H9 (cell line): ENCODE measurements at regions not wholly inside any gene's neighbourhood (a gene's known extent, or its start where the extent isn't known, plus 50 kb on each side); places are given as distances from the start of the nearest gene placed in this dataset.

ENCODE experiments used
- DNase-seq: peaks from one replicate; pipeline ENCODE4 v3.0.0-alpha.2; 2017
- H2AFZ ChIP-seq: one replicate; pipeline ENCODE4 v1.6.1; 2013; ENCODE audit warnings: mild to moderate bottlenecking, low read length, control low read depth, moderate library complexity
- H2AK5ac ChIP-seq: 2 replicates; pipeline ENCODE4 v1.6.1; 2013; ENCODE audit warnings: low read length, control low read depth, mixed read lengths; ENCODE audit not compliant: insufficient read length
- H2BK120ac ChIP-seq: one replicate; pipeline ENCODE4 v1.6.1; 2013; ENCODE audit warnings: low read depth, mild to moderate bottlenecking, low read length, control low read depth, inconsistent platforms; ENCODE audit not compliant: poor library complexity, severe bottlenecking
- H2BK12ac ChIP-seq: 2 replicates; pipeline ENCODE4 v1.6.1; 2013; ENCODE audit warnings: low read length, control low read depth, mixed read lengths, low read depth; ENCODE audit not compliant: insufficient read length
- H2BK15ac ChIP-seq: 2 replicates; pipeline ENCODE4 v1.6.1; 2013; ENCODE audit warnings: low read depth, low read length, control low read depth
- H2BK20ac ChIP-seq: one replicate; pipeline ENCODE4 v1.6.1; 2013; ENCODE audit warnings: low read depth, mild to moderate bottlenecking, low read length, control low read depth, inconsistent platforms; ENCODE audit not compliant: poor library complexity, severe bottlenecking
- H2BK5ac ChIP-seq: 2 replicates; pipeline ENCODE4 v1.6.1; 2013; ENCODE audit warnings: low read length, control low read depth, mixed read lengths; ENCODE audit not compliant: insufficient read length
- H3K14ac ChIP-seq: 2 replicates; pipeline ENCODE4 v1.6.1; 2013; ENCODE audit warnings: low read length, control low read depth; ENCODE audit not compliant: insufficient read depth
- H3K18ac ChIP-seq: 2 replicates; pipeline ENCODE4 v1.6.1; 2013; ENCODE audit warnings: low read depth, mild to moderate bottlenecking, mixed read lengths, low read length, control low read depth; ENCODE audit not compliant: insufficient read length
- H3K23ac ChIP-seq: 2 replicates; pipeline ENCODE4 v1.6.1; 2013; ENCODE audit warnings: low read length, control low read depth, mixed read lengths, low read depth; ENCODE audit not compliant: insufficient read length
- H3K23me2 ChIP-seq: 2 replicates; pipeline ENCODE4 v1.6.1; 2013; ENCODE audit warnings: low read depth, mild to moderate bottlenecking, mixed read lengths, low read length, control low read depth; ENCODE audit not compliant: insufficient read length, poor library complexity, severe bottlenecking
- H3K27ac ChIP-seq: 2 replicates; pipeline ENCODE4 v1.5.1; 2013; ENCODE audit warnings: low read length, control low read depth, mixed read lengths, low read depth; ENCODE audit not compliant: insufficient read length
- H3K27me3 ChIP-seq: 2 replicates; pipeline ENCODE4 v1.6.1; 2013; ENCODE audit warnings: low read length, control low read depth, inconsistent platforms; ENCODE audit not compliant: insufficient read depth
- H3K4ac ChIP-seq: 2 replicates; pipeline ENCODE4 v1.6.1; 2013; ENCODE audit warnings: low read depth, mild to moderate bottlenecking, control low read depth, inconsistent platforms, low read length, moderate library complexity
- H3K4me1 ChIP-seq: 2 replicates; pipeline ENCODE4 v1.6.1; 2013; ENCODE audit warnings: low read length, control low read depth, inconsistent platforms; ENCODE audit not compliant: insufficient read depth
- H3K4me2 ChIP-seq: 2 replicates; pipeline ENCODE4 v1.6.1; 2013; ENCODE audit warnings: low read length, control low read depth, mixed read lengths; ENCODE audit not compliant: insufficient read length, insufficient read depth
- H3K56ac ChIP-seq: 2 replicates; pipeline ENCODE4 v1.6.1; 2013; ENCODE audit warnings: low read depth, mild to moderate bottlenecking, mixed read lengths, low read length, control low read depth; ENCODE audit not compliant: insufficient read length
- H3K79me1 ChIP-seq: 2 replicates; pipeline ENCODE4 v1.6.1; 2013; ENCODE audit warnings: low read depth, mild to moderate bottlenecking, moderate library complexity, low read length, control low read depth, inconsistent platforms; ENCODE audit not compliant: insufficient read depth, poor library complexity, severe bottlenecking
- H3K79me2 ChIP-seq: 2 replicates; pipeline ENCODE4 v1.6.1; 2013; ENCODE audit warnings: low read length, control low read depth, inconsistent platforms; ENCODE audit not compliant: insufficient read depth
- H3K9ac ChIP-seq: 2 replicates; pipeline ENCODE4 v1.6.1; 2013; ENCODE audit warnings: low read length, control low read depth, mixed read lengths; ENCODE audit not compliant: insufficient read length; ENCODE audit errors: extremely low read depth
- H3K9me3 ChIP-seq: one replicate; pipeline ENCODE4 v1.6.1; 2013; ENCODE audit warnings: low read depth, low read length, inconsistent platforms; ENCODE audit not compliant: control insufficient read depth
- H3T11ph ChIP-seq: one replicate; pipeline ENCODE4 v1.6.1; 2013; ENCODE audit warnings: mild to moderate bottlenecking, low read length, control low read depth, inconsistent platforms
- H4K20me1 ChIP-seq: one replicate; pipeline ENCODE4 v1.6.1; 2013; ENCODE audit not compliant: control insufficient read depth, insufficient read length, insufficient read depth
- H4K5ac ChIP-seq: 2 replicates; pipeline ENCODE4 v1.6.1; 2013; ENCODE audit warnings: low read depth, mild to moderate bottlenecking, mixed read lengths, low read length, control low read depth; ENCODE audit not compliant: insufficient read length
- H4K8ac ChIP-seq: replicated peaks from 2 replicates; pipeline ENCODE4 v1.6.1; 2013; ENCODE audit warnings: low read length, control low read depth, mixed read lengths, low read depth; ENCODE audit not compliant: insufficient read length
- H4K91ac ChIP-seq: 2 replicates; pipeline ENCODE4 v1.6.1; 2013; ENCODE audit warnings: low read depth, mild to moderate bottlenecking, moderate library complexity, mixed read lengths, low read length, control low read depth; ENCODE audit not compliant: insufficient read length
- H3K27ac Mint-ChIP-seq, 3 experiments: 2 replicates in 2 of 3; 3 replicates in 1 of 3; pipeline ENCODE4 v1.8.0; 2020 to 2021; ENCODE audit warnings: mixed read lengths in 3 of 3, mild to moderate bottlenecking in 1 of 3, moderate library complexity in 1 of 3
- H3K27me3 Mint-ChIP-seq: 2 replicates; pipeline ENCODE4 v1.8.0; 2021; ENCODE audit warnings: low read depth, mild to moderate bottlenecking, moderate library complexity, mixed read lengths
- H3K36me3 Mint-ChIP-seq, 3 experiments: 2 replicates in 2 of 3; 3 replicates in 1 of 3; pipeline ENCODE4 v1.8.0; 2020 to 2021; ENCODE audit warnings: low read depth in 3 of 3, mixed read lengths in 3 of 3; ENCODE audit not compliant: insufficient read depth in 1 of 3
- H3K4me1 Mint-ChIP-seq, 2 experiments: 2 replicates each; pipeline ENCODE4 v1.8.0; 2020; ENCODE audit warnings: mixed read lengths in 2 of 2
- H3K4me3 Mint-ChIP-seq, 2 experiments: 2 replicates in 1 of 2; 3 replicates in 1 of 2; pipeline ENCODE4 v1.8.0; 2020 to 2021; ENCODE audit warnings: mild to moderate bottlenecking in 2 of 2, mixed read lengths in 2 of 2, moderate library complexity in 1 of 2
- H3K9me3 Mint-ChIP-seq, 2 experiments: 2 replicates in 1 of 2; 3 replicates in 1 of 2; pipeline ENCODE4 v1.8.0; 2020; ENCODE audit warnings: mild to moderate bottlenecking in 2 of 2, mixed read lengths in 2 of 2, moderate library complexity in 1 of 2
- CTCF ChIP-seq: fragments of 200-600 bp; sonication (generic); conservative IDR thresholded peaks from 3 replicates; pipeline ENCODE4 v1.8.0; 2021; ENCODE audit warnings: antibody characterized with exemption, mild to moderate bottlenecking
- WGBS: extraction: QIAGEN DNeasy Blood & Tissue Kit; methylation state at CpG from one replicate; pipeline ENCODE4 v1.1.7; 2013; ENCODE audit warnings: missing lambda C conversion rate, low lambda C conversion rate, mixed read lengths; ENCODE audit not compliant: insufficient read length; ENCODE audit errors: extremely low coverage; 5-methylcytosine and 5-hydroxymethylcytosine counted together

- H3K4me3 Mint-ChIP-seq: no peak overlapping the region
- WGBS: no CpG with 5 or more reads among the region's 4 CpGs
- no peak overlapping the region for H3K18ac ChIP-seq
- no peak overlapping the region for H2BK12ac ChIP-seq
- H2AK5ac ChIP-seq: no peak overlapping the region
- H3K4ac ChIP-seq: no peak overlapping the region
- peak; percentile 55 for TF ChIP-seq CTCF
- no peaks in the 10 kb centered on the region; the same call in 1 of the 2 replicates for H3K4me1 ChIP-seq
- H3K23me2 ChIP-seq: no peaks in the 10 kb centered on the region
- no peak overlapping the region for H3T11ph ChIP-seq
- H4K20me1 ChIP-seq: no peaks in the 10 kb centered on the region
- no peak overlapping the region for H3K4me2 ChIP-seq
- no peak overlapping the region for H3K27ac ChIP-seq
- no peak overlapping the region for H4K91ac ChIP-seq
- H3K9me3 Mint-ChIP-seq: peaks cover 5 to 6% of the 10 kb centered on the region in 2 experiments; a peak in 3 of 5 replicates
- no peak overlapping the region for H2AFZ ChIP-seq
- H3K27ac Mint-ChIP-seq: no peak overlapping the region
- no peak overlapping the region for H3K14ac ChIP-seq
- H3K27me3 Mint-ChIP-seq: no peaks in the 10 kb centered on the region
- H3K9me3 ChIP-seq: no peaks in the 10 kb centered on the region
- no peak overlapping the region for H2BK5ac ChIP-seq
- H4K8ac ChIP-seq: no peak overlapping the region
- H3K9ac ChIP-seq: no peak overlapping the region
- peaks cover 0 to under 1% (median 0%) of the 10 kb centered on the region in 3 experiments; a peak in 1 of 7 replicates for H3K36me3 Mint-ChIP-seq
- H2BK120ac ChIP-seq: no peak overlapping the region
- H3K27me3 ChIP-seq: no peaks in the 10 kb centered on the region
- no peak overlapping the region for H4K5ac ChIP-seq
- no peak overlapping the region for H3K23ac ChIP-seq
- no peaks in the 10 kb centered on the region for H3K79me1 ChIP-seq
- peaks cover 3 to 6% of the 10 kb centered on the region in 2 experiments; a peak in 2 of 4 replicates for H3K4me1 Mint-ChIP-seq
- no peak overlapping the region for H3K56ac ChIP-seq
- no peak overlapping the region for H2BK15ac ChIP-seq
- peak; percentile 75 for DNase-seq
- no peak overlapping the region for H2BK20ac ChIP-seq
- H3K79me2 ChIP-seq: no peaks in the 10 kb centered on the region
These were observed 295.5 kb upstream of the HS3ST5 start for GRCh38 chr6:114638341-114638740.
